ENCODE measurements at regions not wholly inside any gene's neighbourhood (a gene's known extent, or its start where the extent isn't known, plus 50 kb on each side); places are given as distances from the start of the nearest gene placed in this dataset.

DNA sequence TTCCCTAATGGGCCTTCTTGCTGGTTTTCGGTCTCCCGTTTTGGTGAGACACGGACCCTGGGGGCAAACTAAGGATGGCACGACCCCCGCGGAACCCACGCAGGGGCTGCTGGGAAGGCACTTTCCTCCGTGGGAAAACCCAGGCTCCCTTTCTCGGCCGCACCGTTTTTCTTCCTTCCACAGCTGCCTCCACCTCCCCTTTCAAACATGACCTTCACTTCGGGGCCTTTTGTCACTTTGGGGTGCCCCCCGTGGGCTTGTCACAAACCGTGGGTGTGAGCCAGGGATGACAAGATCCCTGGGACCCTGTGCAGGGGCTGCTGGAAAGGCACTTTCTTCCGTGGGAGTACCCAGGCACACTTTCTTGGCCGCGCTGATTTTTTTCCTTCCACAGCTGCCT, 268.7 kb downstream of the ALG10 start:
- DNase-seq (ENCODE audit: low read depth in 2 of 2), result no peak

DNA sequence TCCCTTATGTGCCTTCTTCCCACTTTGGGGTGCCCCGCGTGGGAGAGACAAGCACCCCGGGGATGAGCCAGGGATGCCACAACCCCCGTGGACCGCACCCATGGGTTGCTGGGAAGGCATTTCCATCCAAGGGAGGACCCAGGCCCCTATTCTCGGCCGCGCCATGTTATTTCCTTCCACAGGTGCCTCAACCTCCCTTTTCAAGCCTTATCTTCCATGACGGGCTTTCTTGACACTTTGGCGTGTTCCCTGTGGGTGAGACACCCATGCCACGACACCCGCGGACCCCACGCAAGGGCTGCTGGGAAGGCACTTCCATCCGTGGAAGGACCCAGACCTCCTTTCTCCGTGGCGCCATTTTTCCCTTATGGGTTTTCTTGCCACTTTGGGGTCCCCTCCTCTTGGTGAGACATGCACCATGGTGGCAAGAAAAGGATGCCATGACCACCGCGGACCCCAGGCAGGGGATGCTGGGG, 269.2 kb downstream of the ALG10 start:
- no peak for DNase-seq (ENCODE audit: low read depth in 2 of 2)

DNA sequence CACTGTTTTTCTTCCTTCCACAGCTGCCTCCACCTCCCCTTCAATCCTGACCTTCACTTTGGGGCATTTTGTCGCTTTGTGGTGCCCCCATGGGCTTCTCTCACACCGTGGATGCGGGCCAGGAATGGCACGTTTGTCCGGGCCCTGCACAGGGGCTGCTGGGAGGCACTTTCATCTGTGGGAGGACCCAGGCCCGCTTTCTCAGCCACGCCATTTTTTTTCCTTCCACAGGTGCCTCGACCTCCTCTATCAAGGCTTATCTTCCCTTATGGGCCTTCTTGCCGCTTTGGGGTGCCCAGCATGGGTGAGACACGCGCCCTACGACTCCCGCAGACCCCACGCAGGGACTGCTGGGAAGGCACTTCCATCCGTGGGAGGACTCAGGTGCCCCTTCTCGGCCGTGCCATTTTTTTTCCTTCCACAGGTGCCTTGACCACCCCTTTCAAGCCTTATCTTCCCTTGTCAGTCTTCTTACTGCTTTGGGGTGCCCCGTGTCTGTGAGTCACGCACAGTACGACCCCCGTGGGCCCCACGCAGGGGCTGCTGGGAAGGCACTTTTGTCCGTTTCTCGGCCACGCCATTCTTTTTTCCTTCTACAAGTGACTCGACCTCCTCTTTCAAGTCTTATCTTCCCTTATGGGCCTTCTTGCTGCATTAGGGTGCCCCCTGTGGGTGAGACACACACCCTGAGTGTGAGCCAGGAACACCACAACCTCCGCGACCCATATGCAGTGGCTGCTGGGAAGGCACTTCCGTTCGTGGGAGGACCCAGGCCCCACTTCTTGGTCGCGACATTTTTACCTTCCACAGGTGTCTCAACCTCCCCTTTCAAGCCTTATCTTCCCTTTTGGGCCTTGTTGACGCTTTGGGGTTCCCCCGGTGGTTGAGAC, 270.7 kb downstream of the ALG10 start:
- no peak for DNase-seq (ENCODE audit: low read depth in 2 of 2)

DNA sequence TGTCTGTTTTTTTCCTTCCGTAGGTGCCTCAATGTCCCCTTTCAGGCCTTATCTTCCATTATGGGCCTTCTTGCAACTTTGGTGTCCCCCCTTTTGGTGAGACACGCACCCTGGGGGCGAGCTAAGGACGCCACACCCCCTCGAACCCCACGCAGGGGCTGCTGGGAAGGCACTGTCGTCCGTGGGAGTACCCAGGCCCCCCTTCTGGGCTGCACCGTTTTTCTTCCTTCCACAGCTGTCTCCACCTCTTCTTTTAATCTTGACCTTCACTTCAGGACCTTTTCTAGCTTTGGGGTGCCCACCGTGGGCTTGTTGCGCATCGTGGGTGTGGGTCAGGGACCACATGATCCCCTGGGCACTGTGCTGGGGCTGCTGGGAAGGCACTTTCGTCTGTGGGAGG, 271.8 kb downstream of the ALG10 start:
- DNase-seq (ENCODE audit: low read depth in 2 of 2), result no peak

DNA sequence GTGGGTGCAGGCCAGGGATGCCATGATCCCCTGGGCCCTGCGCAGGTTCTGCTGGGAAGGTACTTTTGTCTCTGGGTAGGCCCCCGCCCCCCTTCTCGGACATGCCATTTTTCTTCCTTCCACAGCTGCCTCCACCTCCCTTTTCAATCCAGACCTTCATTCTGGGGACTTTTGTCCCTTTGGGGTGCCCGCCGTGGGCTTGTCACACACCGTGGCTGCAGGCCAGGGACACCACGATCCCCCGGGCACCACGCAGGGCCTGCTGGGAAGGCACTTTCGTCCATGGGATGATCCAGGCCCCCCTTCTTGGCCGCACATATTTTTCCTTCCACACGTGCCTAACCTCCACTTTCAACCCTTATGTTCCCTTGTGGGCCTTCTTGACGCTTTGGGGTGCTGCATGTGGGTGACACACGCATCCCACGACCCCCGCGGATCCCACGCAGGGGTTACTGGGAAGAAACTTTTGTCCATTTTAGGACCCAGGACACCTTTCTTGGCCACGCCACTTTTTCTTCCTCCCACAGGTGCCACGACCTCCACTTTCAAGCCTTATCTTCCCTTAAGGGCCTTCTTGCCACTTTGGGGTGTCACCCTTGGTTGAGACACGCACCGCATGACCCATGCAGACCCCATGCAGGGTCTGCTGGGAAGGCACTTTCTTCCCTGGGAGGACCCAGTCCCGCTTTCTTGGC, 272.5 kb downstream of the ALG10 start:
- no peak for DNase-seq (ENCODE audit: low read depth in 2 of 2)

DNA sequence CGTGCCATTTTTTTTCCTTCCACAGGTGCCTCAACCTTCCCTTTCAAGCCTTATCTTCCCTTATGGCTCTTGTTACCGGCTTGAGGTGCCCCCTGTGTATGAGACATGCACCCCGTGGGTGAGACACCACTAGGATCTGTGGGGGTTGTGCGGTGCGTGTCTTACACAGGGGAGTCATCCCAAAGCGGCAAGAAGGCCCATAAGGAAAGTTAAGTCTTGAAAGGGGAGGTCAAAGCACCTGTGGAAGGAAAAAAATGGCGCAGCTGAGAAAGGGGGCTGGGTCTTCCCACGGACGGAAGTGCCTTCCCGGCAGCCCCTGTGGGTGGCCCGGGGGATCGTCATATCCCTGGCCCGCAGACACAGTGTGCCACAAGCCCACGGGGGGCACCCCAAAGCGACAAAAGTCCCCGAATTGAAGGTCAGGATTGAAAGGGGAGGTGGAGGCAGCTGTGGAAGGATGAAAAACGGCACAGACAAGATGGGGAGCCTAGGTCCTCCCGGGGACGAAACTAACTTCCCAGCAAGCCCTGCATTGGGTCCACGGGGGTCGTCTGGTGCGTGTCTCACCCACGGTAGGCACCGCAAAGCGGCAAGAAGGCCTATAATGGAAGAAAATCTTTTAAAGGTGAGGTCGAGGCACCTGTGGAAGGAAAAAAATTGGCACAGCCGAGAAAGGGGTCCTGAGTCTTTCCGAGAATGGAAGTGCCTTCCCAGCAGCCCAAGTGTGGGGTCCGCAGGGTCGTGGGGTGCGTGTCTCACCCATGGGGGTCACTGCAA, 273.3 kb downstream of the ALG10 start:
- no peak for DNase-seq (ENCODE audit: low read depth in 2 of 2)

DNA sequence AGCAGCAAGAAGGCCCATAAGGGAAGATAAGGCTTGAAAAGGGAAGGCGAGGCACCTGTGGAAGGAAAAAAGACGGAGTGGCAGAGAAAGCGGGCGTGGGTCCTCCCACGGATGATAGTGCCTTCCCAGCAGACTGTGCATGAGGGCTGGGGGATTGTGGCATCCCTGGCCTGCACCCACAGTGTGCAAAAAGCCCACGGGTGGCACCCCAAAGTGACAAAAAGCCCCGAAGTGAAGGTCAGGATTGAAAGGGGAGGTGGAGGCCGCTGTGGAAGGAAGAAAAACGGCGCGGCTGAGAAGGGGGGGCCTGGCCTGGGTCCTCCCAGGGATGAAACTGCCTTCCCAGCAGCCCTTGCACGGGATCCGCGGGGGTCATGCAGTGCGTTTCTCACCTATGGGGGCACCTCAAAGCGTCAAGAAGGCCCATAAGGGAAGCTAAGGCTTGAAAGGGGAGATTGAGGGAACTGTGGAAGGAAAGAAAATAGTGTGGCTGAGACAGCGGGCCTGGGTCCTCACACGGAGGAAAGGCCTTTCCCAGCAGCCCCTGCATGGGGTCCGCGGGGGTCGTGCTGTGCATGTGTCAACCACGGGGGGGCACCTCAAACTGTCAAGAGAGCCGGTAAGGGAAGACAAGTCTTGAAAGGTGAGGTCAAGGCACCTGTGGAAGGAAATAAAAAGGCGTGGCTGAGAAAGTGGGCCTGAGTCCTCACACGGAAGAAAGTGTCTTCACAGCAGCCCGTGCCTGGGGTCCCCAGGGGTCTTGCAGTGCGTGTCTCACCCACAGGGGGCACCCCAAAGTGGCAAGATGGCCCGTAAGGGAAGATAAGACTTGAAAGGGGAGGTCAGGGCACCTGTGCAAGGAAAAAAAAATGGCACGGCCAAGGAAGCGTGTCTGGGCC, 274.1 kb downstream of the ALG10 start:
- no peak for DNase-seq (ENCODE audit: low read depth in 2 of 2)

DNA sequence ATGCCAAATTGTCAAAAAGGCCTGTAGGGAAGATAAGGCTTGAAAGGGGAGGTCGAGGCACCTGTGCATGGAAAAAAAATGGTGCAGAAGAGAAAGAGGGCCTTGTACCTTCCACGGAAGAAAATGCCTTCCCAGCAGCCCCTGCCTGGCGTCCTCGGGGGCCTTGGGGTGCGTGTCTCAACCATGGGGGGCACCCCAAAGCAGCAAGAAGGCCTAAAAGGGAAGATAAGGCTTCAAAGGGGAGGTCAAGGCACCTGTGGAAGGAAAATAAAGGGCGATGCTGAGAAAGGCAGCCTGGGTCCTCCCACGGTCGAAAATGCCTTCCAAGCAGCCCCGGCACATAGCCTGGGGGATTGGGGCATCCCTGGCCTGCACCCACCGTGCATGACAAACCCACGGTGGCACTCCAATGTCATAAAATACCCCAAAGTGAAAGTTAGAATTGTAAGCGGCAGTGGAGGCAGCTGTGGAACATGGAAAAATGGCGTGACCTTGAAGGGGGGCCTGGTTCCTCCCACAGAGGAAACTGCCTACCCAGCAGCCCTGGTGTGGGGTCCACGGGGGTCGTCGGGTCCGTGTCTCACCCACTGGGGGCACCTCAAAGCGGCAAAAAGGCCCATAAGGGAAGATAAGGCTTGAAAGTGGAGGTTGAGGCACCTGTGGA, 275.0 kb downstream of the ALG10 start:
- no peak for DNase-seq (ENCODE audit: low read depth in 2 of 2)

DNA sequence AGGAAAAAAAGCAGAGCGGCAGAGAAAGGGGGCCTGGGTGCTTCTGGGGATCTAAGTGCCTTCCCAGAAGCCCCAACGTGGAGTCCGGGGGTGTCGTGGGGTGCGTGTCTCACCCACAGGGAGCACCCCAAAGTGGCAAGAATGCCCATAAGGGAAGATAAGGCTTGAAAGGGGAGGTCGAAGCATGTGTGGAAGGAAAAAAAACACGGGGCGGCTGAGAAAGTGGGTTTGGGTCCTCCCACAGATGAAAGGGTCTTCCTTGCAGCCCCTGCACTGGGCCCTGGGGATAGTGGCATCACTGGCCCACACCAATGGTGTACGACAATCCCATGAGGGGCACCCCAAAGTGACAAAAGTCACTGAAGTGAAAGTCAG, 275.5 kb downstream of the ALG10 start:
- DNase-seq (ENCODE audit: low read depth in 2 of 2), result no peak

DNA sequence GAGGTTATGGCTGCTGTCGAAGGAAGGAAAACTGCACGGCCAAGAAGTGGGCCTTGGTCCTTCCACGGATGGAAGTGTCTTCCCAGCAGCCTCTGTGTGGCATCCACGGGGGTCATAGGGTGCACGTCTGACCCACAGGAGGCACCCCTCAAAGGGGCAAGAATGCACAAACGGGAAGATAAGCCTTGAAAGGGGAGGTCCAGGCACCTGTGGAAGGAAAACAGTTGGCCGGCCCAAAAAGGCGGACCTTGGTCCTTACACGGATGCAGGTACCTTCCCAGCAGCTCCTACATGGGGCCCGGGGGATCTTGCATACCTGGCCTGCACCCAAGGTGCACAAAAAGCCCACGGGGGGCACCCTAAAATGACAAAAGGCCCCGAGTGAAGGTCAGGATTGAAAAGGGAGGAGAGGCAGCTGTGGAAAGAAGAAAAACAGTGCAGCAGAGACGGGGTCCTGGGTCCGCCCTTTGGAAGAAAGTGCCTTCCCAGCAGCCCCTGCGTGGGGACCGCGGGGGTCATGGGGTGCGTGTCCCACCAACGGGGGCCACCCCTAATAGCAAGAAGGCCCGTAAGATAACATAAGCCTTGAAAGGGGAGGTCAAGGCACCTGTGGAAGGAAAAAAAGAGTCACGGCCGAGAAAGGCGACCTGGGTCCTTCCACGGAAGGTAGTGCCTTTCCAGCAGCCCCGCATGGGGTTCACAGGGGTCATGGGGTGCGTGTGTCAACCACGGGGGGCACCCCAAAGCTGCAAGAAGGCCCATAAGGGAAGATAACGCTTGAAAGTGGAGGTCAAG, 276.1 kb downstream of the ALG10 start:
- DNase-seq (ENCODE audit: low read depth in 2 of 2), result no peak

DNA sequence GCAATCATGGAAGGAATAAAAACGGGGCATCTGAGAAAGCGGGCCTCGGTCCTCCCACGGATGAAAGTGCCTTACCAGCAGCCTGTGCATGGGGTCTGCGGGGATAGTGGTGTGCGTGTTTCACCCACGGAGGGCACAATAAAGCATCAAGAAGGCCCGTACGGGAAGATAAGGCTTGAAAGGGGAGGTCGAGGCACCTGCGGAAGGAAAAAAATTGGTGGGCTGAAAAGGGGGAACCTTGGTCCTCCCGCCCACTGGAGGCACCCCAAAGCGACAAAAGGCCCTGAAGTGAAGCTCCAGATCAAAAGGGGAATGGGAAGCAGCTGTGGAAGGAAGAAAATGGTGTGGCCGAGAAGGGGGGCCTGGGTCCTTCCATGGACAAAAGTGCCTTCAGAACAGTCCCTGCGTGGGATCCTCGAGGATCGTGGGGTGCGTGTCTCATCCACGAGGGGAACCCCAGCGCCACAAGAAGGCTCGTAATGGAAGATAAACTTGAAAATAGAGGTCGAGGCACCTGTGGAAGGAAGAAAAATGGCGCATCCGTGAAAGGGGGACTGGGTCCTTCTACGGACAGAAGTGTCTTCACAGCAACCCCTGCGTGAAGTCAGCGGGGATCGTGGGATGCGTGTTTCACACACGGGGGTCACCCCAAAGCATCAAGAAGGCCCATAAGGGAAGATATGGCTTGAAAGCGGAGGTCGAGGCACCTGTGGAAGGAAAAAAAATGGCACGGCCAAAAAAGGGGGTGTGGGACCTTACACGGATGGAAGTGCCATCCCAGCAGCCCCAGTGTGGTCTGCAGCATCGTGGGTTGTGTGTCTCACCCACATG, 276.9 kb downstream of the ALG10 start:
- no peak for DNase-seq (ENCODE audit: low read depth in 2 of 2)

DNA sequence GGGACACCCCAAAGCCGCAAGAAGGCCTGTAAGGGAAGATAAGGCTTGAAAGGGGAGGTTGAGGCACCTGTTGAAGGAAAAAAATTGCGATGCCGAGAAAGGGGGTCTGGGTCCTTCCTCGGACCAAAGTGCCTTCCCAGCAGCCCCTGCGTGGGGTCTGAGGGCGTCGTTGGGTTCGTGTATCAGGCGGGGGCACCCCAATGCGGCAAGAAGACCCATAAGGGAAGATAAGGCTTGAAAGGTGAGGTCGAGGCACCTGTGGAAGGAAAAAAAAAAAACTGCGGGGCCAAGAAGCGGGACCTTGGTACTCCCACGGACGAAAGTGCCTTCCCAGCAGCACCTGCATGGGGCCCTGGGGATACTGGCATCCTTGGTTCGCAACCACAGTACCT, 277.5 kb downstream of the ALG10 start:
- DNase-seq (ENCODE audit: low read depth in 2 of 2), result no peak

DNA sequence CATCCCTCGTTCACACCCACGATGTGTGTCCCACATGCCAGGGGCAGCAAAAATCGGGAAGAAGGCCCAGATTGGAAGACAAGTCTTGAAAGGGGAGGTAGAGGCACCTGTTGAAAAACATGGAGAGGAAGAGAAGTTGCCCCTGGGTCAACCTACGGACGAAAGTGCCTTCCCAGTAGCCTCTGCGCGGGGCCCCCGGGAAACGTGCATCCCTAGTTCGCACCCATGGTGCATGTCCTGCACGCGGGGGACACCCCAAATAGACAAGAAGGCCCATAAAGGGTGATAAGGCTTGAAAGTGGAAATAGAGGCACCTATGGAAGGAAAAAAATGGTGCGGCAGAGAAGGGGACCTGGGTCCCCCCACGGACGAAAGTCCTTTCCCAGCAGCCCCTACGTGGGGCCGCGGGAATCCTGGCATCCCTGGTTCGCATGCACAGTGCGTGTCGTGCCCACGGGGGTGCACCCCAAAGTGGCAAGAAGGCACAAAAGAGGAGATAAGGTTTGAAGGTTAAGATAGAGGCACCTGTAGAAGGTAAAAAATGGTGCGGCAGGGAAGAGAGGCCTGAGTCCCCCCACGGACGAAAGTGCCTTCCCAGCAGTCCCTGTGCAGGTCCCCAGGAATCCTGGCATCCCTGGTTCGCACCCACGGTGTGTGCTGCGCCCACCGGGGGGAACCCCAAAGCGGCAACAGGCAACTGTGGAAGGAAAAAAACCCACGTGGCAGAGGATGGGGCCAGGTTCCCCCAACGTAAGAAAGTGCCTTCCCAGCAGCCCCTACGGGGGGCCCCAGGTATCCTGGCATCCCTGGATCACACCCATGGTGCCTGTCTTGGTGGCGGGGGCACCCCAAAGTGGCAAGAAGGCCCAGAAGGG, 278.3 kb downstream of the ALG10 start:
- no peak for DNase-seq (ENCODE audit: low read depth in 2 of 2)

DNA sequence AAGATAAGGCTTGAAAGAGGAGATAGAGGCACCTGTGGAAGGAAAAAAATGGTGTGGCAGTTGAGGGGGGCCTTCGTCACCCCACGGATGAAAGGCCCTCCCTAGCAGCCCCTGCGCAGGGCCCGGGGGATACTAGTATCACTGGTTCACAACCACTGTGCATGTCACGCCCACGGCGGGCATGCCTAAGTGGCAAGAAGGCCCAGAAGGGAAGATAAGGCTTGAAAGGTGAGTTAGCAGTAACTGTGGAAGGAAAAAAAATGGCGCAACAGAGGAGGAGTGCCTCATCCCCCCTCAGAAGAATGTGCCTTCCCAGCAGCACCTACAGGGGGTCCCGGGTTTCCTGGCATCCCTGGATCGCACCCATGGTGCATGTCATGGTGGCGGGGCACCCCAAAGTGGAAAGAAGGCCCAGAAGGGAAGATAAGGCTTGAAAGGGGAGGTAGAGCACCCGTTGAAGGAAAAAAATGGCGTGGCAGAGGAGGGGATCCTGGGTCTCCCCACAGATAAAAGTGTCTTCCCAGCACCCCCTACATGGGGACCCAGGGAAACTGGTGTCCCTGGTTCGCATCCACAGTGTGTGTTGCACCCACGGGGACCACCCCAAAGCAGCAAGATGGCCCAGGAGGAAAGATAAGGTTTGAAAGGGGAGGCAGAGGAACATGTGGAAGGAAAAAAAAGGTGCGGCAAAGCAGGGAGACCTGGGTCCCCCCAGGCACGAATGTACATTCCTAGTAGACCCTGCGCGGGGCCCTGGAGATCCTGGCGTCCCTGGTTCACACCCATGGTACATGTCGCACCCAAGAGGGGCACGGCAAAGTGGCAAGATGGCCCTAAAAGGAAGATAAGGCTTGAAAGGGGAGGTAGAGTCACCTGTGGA, 279.2 kb downstream of the ALG10 start:
- no peak for DNase-seq (ENCODE audit: low read depth in 2 of 2)

DNA sequence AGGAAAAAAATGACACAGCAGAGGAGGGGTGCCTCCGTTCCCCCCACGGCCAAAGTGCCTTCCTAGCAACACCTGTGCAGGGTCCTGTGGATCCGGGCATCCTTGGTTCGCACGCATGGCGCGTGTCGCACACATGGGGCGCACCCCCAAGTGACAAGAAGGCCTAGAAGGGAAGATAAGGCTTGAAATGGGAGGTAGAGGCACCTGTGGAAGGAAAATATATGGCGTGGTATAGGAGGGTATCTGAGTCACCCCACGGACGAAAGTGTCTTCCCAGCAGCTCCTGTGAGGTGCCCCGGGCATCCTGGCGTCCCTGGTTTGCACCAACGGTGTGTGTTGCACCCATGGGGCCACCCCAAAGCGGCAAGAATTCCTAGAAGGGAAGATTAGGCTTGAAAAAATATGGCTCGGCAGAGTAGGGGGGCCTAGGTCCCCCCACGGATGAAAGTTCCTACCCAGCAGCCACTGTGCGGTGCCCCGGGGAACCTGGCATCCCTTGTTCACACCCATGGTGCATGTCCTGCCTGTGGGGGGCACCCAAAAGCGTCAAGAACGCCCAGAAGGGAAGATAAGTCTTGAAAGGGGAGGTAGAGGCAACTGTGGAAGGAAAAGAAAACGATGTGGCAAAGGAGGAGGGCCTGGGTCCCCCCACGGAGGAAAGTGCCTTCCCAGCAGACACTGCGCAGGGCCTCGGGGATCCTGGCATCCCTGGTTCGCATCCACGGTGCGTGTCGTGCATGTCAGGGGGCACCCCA, 280.0 kb downstream of the ALG10 start:
- no peak for DNase-seq (ENCODE audit: low read depth in 2 of 2)

DNA sequence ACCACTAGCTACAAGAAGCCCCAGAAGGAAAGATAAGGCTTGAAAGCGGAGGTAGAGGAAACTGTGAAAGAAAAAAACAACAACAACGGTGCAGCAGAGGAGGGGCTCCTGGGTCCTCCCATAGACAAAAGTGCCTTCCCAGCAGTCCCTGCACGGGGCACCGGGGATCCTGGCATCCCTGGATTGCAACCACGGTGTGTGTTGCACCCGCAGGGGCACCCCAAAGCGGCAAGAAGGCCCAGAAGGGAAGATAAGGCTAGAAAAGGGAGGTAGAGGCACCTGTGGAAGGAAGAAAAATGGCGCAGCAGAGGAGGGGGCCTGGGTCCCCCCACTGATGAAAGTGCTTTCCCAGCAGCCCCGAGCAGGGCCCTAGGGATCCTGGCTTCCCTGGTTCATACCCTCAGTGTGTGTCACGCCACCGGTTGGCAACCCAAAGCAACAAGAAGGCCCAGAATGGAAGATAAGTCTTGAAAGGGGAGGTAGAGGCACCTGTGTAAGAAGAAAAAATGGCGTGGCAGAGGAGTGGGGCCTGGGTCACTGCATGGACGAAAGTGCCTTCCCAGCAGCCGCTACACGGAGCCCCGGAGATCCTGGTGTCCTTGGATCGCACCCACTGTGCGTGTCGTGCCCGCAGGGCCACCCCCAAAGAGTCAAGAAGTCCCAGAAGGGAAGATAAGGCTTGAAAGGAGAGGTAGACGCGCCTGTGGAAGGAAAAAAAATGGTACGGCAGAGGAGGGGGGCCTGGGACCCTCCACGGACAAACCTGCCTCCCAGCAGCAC, 281.0 kb downstream of the ALG10 start:
- no peak for DNase-seq (ENCODE audit: low read depth in 2 of 2)
